Esophagus squamous epithelium (tissue), 5 donors: ENCODE measurements at regions not wholly inside any gene's neighbourhood (a gene's known extent, or its start where the extent isn't known, plus 50 kb on each side); places are given as distances from the start of the nearest gene placed in this dataset.

ENCODE experiments used
- DNase-seq: peaks from one replicate; lab custom pipeline; 2025; lab: John Stamatoyannopoulos, UW
- H3K27ac ChIP-seq, 4 donors: fragments of 200-600 bp; sonication (generic); one replicate each; pipeline ENCODE4 v1.5.1; 2016 to 2019; ENCODE audit warnings: mild to moderate bottlenecking in 1 of 4
- H3K27me3 ChIP-seq, 4 donors: fragments of 200-600 bp; sonication (generic); 1 replicate in 3 of 4; 2 replicates in 1 of 4; pipeline versions ENCODE4 v1.5.1 to v1.6.0; 2017 to 2021; ENCODE audit warnings: antibody characterized with exemption in 1 of 4
- H3K36me3 ChIP-seq, 3 donors: fragments of 200-600 bp; sonication (generic); one replicate each; pipeline ENCODE4 v1.5.1; 2016 to 2019
- H3K4me1 ChIP-seq, 3 donors: fragments of 200-600 bp; sonication (generic); one replicate each; pipeline ENCODE4 v1.5.1; 2017 to 2019
- H3K4me3 ChIP-seq, 4 donors: fragments of 200-600 bp; sonication (generic); 1 replicate in 3 of 4; 2 replicates in 1 of 4; pipeline ENCODE4 v1.5.1; 2016 to 2019; ENCODE audit warnings: mild to moderate bottlenecking in 2 of 4, moderate library complexity in 1 of 4
- H3K9me3 ChIP-seq, 3 donors: fragments of 200-600 bp; sonication (generic); one replicate each; pipeline ENCODE4 v1.5.1; 2016 to 2019
- CTCF ChIP-seq, 6 experiments: fragments of 450-650 bp in 4 of 6; fragments of 200-600 bp in 2 of 6; sonication (generic) in 2 of 6; IDR thresholded peaks; one replicate each; pipeline ENCODE4 v1.5.1; 2016 to 2019; ENCODE audit warnings: antibody characterized with exemption in 6 of 6, mild to moderate bottlenecking in 4 of 6, moderate library complexity in 4 of 6
- POLR2A ChIP-seq, 4 donors: fragments of 450-650 bp; IDR thresholded peaks; one replicate each; pipeline ENCODE4 v1.6.1; 2017; ENCODE audit warnings: antibody characterized with exemption in 4 of 4, mild to moderate bottlenecking in 4 of 4, moderate library complexity in 3 of 4
- WGBS, 2 donors: methylation state at CpG; one replicate each; pipeline ENCODE4 v1.1.5; 2018; 5-methylcytosine and 5-hydroxymethylcytosine counted together
- intact Hi-C: fragments of 100-400 bp; cut with DNase I; formaldehyde crosslinking; loops from one replicate; pipeline ENCODE4 v1.15.0; 2022
- donor health status: DM: yes; HTN: yes; CAD: no.

- TF ChIP-seq CTCF (IDR thresholded peaks at IDR 0.05) (no peak), POLR2A (IDR thresholded peaks at IDR 0.05) (no peak)
- H3K27me3 ChIP-seq: no peaks in the 10 kb centered on the region
- H3K4me3 ChIP-seq: no peak overlapping the region
- DNase-seq: no peak
- H3K4me1 ChIP-seq: no peaks in the 10 kb centered on the region
- no peaks in the 10 kb centered on the region for H3K9me3 ChIP-seq
- intact Hi-C loops: no loop called here
- H3K36me3 ChIP-seq: no peaks in the 10 kb centered on the region
- WGBS, 2 donors: 73 to 76% methylated on average over 6 of the region's 6 CpGs
- no peak overlapping the region for H3K27ac ChIP-seq
Observed at GRCh38 chr11:38305682-38306081, 1707.6 kb upstream of the RAG2 start.

- no peak for TF ChIP-seq POLR2A (IDR thresholded peaks at IDR 0.05)
- TF ChIP-seq CTCF (IDR thresholded peaks at IDR 0.05): no peak
- intact Hi-C loops: no loop called here
- no peak for DNase-seq
- 57 to 59% methylated on average over 2 of the region's 2 CpGs for WGBS, 2 donors
- Histone ChIP-seq H3K36me3 (no peaks in the 10 kb centered on the region), H3K27me3 (no peaks in the 10 kb centered on the region), H3K27ac (no peak overlapping the region), H3K9me3 (no peaks in the 10 kb centered on the region), H3K4me1 (no peaks in the 10 kb centered on the region), H3K4me3 (no peak overlapping the region)
Observed at GRCh38 chr11:38304926-38305325, 1706.9 kb upstream of the RAG2 start.

GRCh38 chr11:38302564-38302963 lies 1704.5 kb upstream of the RAG2 start:
- no peaks in the 10 kb centered on the region for H3K27me3 ChIP-seq
- intact Hi-C loops: no loop called here
- no peaks in the 10 kb centered on the region for H3K36me3 ChIP-seq
- TF ChIP-seq CTCF (IDR thresholded peaks at IDR 0.05): no peak
- no peak for TF ChIP-seq POLR2A (IDR thresholded peaks at IDR 0.05)
- H3K4me1 ChIP-seq: no peaks in the 10 kb centered on the region
- no peak overlapping the region for H3K27ac ChIP-seq
- no peaks in the 10 kb centered on the region for H3K9me3 ChIP-seq
- WGBS, 2 donors: 0% methylated on average over 1 of the region's 1 CpG
- no peak for DNase-seq
- no peak overlapping the region for H3K4me3 ChIP-seq

GRCh38 chr11:38300570-38300969 lies 1702.5 kb upstream of the RAG2 start:
- WGBS, 2 donors: 85 to 89% methylated on average over 2 of the region's 2 CpGs
- intact Hi-C loops: no loop called here

GRCh38 chr11:38296211-38296776 lies 1698.3 kb upstream of the RAG2 start:
- peaks cover 0 to 13% (median 0%) of the 10 kb centered on the region in 3 donors for H3K9me3 ChIP-seq
- no peaks in the 10 kb centered on the region for H3K4me1 ChIP-seq
- intact Hi-C loops: no loop called here
- no peak overlapping the region for H3K4me3 ChIP-seq
- no peaks in the 10 kb centered on the region for H3K36me3 ChIP-seq
- DNase-seq: no peak
- WGBS, 2 donors: no CpG with 5 or more reads among the region's 33 CpGs
- no peaks in the 10 kb centered on the region for H3K27me3 ChIP-seq
- TF ChIP-seq POLR2A (IDR thresholded peaks at IDR 0.05) (no peak), CTCF (IDR thresholded peaks at IDR 0.05) (no peak)
- H3K27ac ChIP-seq: no peak overlapping the region

More at GRCh38 chr11:38300570-38300969, 1702.5 kb upstream of the RAG2 start:
- no peaks in the 10 kb centered on the region for H3K27me3 ChIP-seq
- DNase-seq: no peak
- H3K27ac ChIP-seq: no peak overlapping the region
- H3K4me3 ChIP-seq: no peak overlapping the region
- peaks cover 0 to 11% (median 0%) of the 10 kb centered on the region in 3 donors for H3K9me3 ChIP-seq
- H3K4me1 ChIP-seq: no peaks in the 10 kb centered on the region
- TF ChIP-seq CTCF (IDR thresholded peaks at IDR 0.05) (no peak), POLR2A (IDR thresholded peaks at IDR 0.05) (no peak)
- no peaks in the 10 kb centered on the region for H3K36me3 ChIP-seq
